NB4 (cell line): ENCODE measurements at regions not wholly inside any gene's neighbourhood (a gene's known extent, or its start where the extent isn't known, plus 50 kb on each side); places are given as distances from the start of the nearest gene placed in this dataset.

Source experiments
- CTCF ChIP-seq: IDR thresholded peaks from one replicate; pipeline ENCODE4 v1.5.1; 2012; ENCODE audit warnings: low read depth, low read length
- MAX ChIP-seq: IDR thresholded peaks from 2 replicates; pipeline ENCODE4 v1.6.1; 2011; ENCODE audit warnings: low read depth, low read length
- MYC ChIP-seq: IDR thresholded peaks from 2 replicates; pipeline ENCODE4 v1.6.1; 2011; ENCODE audit warnings: low read depth, low read length
- POLR2A ChIP-seq: IDR thresholded peaks from 2 replicates; pipeline ENCODE4 v1.6.1; 2011; ENCODE audit warnings: mild to moderate bottlenecking; ENCODE audit not compliant: insufficient read length; ENCODE audit errors: extremely low read depth

GRCh38 chr10:130910848-130911247, 400.7 kb downstream of the TCERG1L start:
- no peak for TF ChIP-seq CTCF
- TF ChIP-seq POLR2A = no peak
- TF ChIP-seq MAX = peak; percentile 39
- no peak for TF ChIP-seq MYC
